Urinary bladder (tissue), 3 donors: ENCODE measurements at regions not wholly inside any gene's neighbourhood (a gene's known extent, or its start where the extent isn't known, plus 50 kb on each side); places are given as distances from the start of the nearest gene placed in this dataset.

ENCODE experiments used
- DNase-seq: peaks from one replicate; pipeline ENCODE4 v3.0.0-alpha.2; 2015; ENCODE audit errors: extremely low spot score
- H3K27ac ChIP-seq: one replicate; pipeline ENCODE4 v1.5.1; 2013; ENCODE audit warnings: low read depth, mild to moderate bottlenecking, moderate library complexity
- H3K36me3 ChIP-seq: one replicate; pipeline ENCODE4 v1.6.1; 2013; ENCODE audit warnings: mild to moderate bottlenecking, moderate library complexity; ENCODE audit not compliant: insufficient read depth
- H3K4me1 ChIP-seq: one replicate; pipeline ENCODE4 v1.6.1; 2013; ENCODE audit warnings: mild to moderate bottlenecking, moderate library complexity; ENCODE audit not compliant: insufficient read depth
- H3K4me3 ChIP-seq: one replicate; pipeline ENCODE4 v1.5.1; 2013; ENCODE audit warnings: low read depth, low read length
- WGBS: extraction: QIAGEN DNeasy Blood & Tissue Kit; methylation state at CpG from one replicate; pipeline ENCODE4 v1.1.7; 2013; 5-methylcytosine and 5-hydroxymethylcytosine counted together
- donor health status: healthy with polysubstance abuse.
- donor health status: healthy.

GRCh38 chr5:56358046-56358445, 124.9 kb upstream of the ANKRD55 start:
- no peaks in the 10 kb centered on the region for H3K36me3 ChIP-seq
- H3K4me1 ChIP-seq: peaks cover 1% of the 10 kb centered on the region
- WGBS: 100% methylated on average over 1 of the region's 1 CpG
- no peak overlapping the region for H3K4me3 ChIP-seq
- no peak for DNase-seq
- H3K27ac ChIP-seq: no peak overlapping the region

GRCh38 chr5:56357426-56357825, 124.3 kb upstream of the ANKRD55 start:
- no peak overlapping the region for H3K27ac ChIP-seq
- no peak for DNase-seq
- no peaks in the 10 kb centered on the region for H3K36me3 ChIP-seq
- no peak overlapping the region for H3K4me3 ChIP-seq
- peaks cover 1% of the 10 kb centered on the region for H3K4me1 ChIP-seq

GRCh38 chr5:56356836-56357160, 123.7 kb upstream of the ANKRD55 start:
- DNase-seq: no peak
- Histone ChIP-seq H3K36me3 (no peaks in the 10 kb centered on the region), H3K4me3 (no peak overlapping the region), H3K4me1 (peaks cover 1% of the 10 kb centered on the region), H3K27ac (no peak overlapping the region)

GRCh38 chr5:56356121-56356835, 123.1 kb upstream of the ANKRD55 start:
- Histone ChIP-seq H3K36me3 (no peaks in the 10 kb centered on the region), H3K4me1 (peaks cover 1% of the 10 kb centered on the region), H3K4me3 (no peak overlapping the region), H3K27ac (no peak overlapping the region)
- DNase-seq: no peak
- 63% methylated on average over 6 of the region's 6 CpGs for WGBS

GRCh38 chr5:56354836-56355235, 121.7 kb upstream of the ANKRD55 start:
- Histone ChIP-seq H3K4me1 (peaks cover 1% of the 10 kb centered on the region), H3K36me3 (no peaks in the 10 kb centered on the region), H3K4me3 (no peak overlapping the region), H3K27ac (no peak overlapping the region)
- 73% methylated on average over 4 of the region's 4 CpGs for WGBS
- no peak for DNase-seq

- no peak overlapping the region for H3K4me3 ChIP-seq
- DNase-seq: no peak
- H3K27ac ChIP-seq: no peak overlapping the region
- 80% methylated on average over 4 of the region's 4 CpGs for WGBS
- H3K4me1 ChIP-seq: peaks cover 1% of the 10 kb centered on the region
- H3K36me3 ChIP-seq: no peaks in the 10 kb centered on the region
These were observed 119.9 kb upstream of the ANKRD55 start for GRCh38 chr5:56352808-56353590.

- Histone ChIP-seq H3K4me1 (no peaks in the 10 kb centered on the region), H3K27ac (no peak overlapping the region), H3K4me3 (no peak overlapping the region), H3K36me3 (no peaks in the 10 kb centered on the region)
- DNase-seq: no peak
- WGBS: 36% methylated on average over 5 of the region's 5 CpGs
These were observed 117.6 kb upstream of the ANKRD55 start for GRCh38 chr5:56350597-56351170.

- H3K27ac ChIP-seq: no peak overlapping the region
- no peak overlapping the region for H3K4me3 ChIP-seq
- H3K4me1 ChIP-seq: no peaks in the 10 kb centered on the region
- WGBS: 59% methylated on average over 3 of the region's 3 CpGs
- no peaks in the 10 kb centered on the region for H3K36me3 ChIP-seq
- no peak for DNase-seq
These were observed 117.0 kb upstream of the ANKRD55 start for GRCh38 chr5:56350011-56350596.

- Histone ChIP-seq H3K4me1 (no peaks in the 10 kb centered on the region), H3K27ac (no peak overlapping the region), H3K36me3 (no peaks in the 10 kb centered on the region), H3K4me3 (no peak overlapping the region)
- DNase-seq: no peak
- WGBS: 90% methylated on average over 5 of the region's 5 CpGs
These were observed 116.3 kb upstream of the ANKRD55 start for GRCh38 chr5:56349461-56349860.

GRCh38 chr5:56346741-56347535, 113.8 kb upstream of the ANKRD55 start:
- Histone ChIP-seq H3K4me1 (no peaks in the 10 kb centered on the region), H3K36me3 (no peaks in the 10 kb centered on the region), H3K27ac (no peak overlapping the region), H3K4me3 (no peak overlapping the region)
- 82% methylated on average over 2 of the region's 2 CpGs for WGBS
- DNase-seq: no peak

- Histone ChIP-seq H3K27ac (no peak overlapping the region), H3K4me1 (no peaks in the 10 kb centered on the region), H3K36me3 (no peaks in the 10 kb centered on the region), H3K4me3 (no peak overlapping the region)
- 93% methylated on average over 5 of the region's 5 CpGs for WGBS
- DNase-seq: no peak
These were observed 113.0 kb upstream of the ANKRD55 start for GRCh38 chr5:56346044-56346710.

- Histone ChIP-seq H3K27ac (no peak overlapping the region), H3K4me3 (no peak overlapping the region), H3K36me3 (no peaks in the 10 kb centered on the region), H3K4me1 (no peaks in the 10 kb centered on the region)
- DNase-seq: no peak
These were observed 112.2 kb upstream of the ANKRD55 start for GRCh38 chr5:56345352-56345751.

GRCh38 chr5:56344594-56344993, 111.5 kb upstream of the ANKRD55 start:
- WGBS: 92% methylated on average over 1 of the region's 1 CpG
- no peak for DNase-seq
- Histone ChIP-seq H3K36me3 (no peaks in the 10 kb centered on the region), H3K27ac (no peak overlapping the region), H3K4me1 (no peaks in the 10 kb centered on the region), H3K4me3 (no peak overlapping the region)
